CD4-positive, alpha-beta T cell treated with Interleukin-4 for 1 hour (primary cell): ENCODE measurements at regions not wholly inside any gene's neighbourhood (a gene's known extent, or its start where the extent isn't known, plus 50 kb on each side); places are given as distances from the start of the nearest gene placed in this dataset.

Experiments used
- DNase-seq, 2 donors: peaks; one replicate each; pipeline ENCODE4 v3.0.0-alpha.2; 2020 to 2022

DNA sequence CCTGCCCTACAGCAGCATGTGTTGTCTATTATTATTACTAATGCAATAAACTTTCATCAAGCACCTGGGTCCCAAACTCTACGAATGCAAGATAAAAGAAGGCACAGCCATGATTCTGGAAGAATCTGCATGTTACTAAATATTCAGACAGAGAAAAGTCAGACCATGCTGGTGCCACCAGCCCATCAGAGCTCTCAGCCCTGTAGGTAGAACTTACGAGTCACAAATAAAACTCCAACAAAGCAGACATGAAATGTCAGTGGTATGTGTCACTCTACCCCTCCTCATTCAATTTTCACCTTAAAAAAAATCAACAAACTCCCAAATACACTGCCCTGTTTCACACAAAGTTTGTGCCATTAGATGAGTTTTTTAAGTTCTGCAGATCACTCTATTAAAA, 62.4 kb upstream of the TIAM1 start:
- no peak for DNase-seq

DNA sequence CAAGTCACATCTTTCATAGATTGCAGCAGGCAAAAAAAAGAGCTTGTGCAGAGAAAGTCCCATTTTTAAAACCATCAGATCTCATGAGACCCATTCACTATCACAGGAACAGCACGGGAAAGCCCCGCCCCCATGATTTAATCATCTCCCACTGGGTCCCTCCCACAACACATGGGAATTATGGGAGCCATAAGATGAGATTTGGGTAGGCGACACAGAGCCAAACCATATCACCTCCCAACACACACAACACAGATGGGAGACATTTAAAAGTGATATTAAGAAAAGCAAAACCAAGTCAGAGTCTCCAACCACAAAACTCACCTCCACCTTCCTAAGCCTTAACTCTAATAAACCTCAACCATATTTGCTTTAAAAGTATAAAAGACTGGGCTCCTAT, 61.5 kb upstream of the TIAM1 start:
- DNase-seq: no peak

DNA sequence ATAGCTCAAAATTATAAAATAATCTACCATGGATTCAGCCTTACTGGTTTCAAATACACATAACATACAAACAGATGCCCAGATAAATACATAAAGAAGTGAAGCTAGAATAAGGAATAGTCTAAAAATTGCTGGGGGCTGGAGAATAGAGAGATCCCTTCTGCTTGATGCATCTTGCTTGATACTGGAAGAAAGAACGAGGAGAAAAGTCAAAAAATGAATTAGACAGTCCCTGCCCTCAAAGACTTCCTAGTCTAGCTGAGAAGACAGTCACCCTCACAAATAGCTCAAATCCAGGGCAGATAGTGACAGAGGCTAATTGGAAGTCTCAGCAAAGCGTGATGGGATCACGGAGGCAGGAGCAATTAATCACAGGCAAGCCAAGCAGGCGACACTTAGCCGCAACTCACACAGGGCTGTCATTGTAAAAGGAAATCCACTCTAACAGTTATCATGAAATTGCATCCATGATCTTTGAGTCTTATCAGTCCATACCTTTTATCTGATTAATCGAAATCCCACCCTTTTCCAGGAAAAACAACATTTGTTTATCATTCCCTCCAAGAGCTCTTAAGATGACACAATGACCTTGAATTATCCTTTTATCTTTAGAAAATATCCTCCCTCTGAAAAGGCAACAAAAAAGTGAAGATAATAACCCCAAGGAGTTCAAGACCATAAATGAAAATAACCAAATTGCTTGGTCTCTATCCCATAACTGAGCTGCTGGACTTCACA, 59.7 kb upstream of the TIAM1 start:
- DNase-seq: no peak

DNA sequence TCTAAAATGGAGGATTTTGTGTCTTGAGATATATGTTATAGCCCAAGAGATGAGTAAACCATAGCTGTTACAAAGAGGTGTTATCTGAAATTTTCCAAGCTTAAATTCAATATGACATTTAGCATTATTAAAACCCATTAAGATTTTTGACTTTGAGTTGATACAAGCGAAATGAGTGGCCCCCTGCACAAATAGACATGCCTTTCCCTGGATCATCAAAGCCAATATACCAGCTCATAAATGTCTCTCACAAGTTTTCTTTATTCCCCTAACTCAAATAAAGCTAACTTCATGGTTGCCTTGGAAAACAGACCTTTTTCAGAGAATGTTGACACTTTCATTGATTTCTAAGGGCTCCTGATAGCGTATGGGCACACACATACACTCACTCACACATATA, 55.5 kb upstream of the TIAM1 start:
- no peak for DNase-seq

DNA sequence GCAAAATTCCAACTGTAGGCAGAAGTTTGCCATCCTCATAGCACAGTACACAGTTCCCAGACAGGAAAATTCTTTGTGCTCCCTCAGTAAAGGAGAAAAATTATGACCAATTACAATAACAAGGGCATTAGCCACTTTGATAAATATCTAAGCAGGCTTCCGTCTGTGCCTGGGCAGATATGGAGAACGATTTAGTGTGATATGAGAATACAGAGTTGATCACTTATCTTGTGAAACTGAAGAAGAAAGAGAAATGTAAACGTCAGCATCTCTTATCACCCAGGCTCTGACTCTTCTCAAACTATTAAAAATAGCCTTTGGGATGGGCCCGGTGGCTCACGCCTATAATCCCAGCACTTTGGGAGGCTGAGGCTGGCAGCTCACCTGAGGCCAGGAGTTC, 54.5 kb upstream of the TIAM1 start:
- DNase-seq: no peak

DNA sequence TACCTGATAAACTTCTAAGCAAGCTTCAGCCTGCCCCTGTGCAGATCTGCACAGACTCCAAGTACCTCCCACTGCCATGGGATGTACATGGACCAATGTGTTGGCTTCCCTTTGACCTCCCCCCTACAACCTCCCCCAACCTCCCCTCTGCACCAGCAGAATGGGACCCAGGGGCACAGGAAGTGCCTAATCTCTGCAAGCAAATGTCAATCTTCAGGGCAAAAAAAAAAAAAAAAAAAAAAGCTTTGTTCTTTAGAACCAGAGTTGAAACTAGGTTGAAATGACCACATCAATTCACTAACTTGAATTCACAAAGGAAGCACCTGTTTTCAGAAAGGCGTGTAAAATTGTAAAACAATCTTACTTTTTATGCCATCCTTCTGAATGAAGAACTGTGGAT, 53.9 kb upstream of the TIAM1 start:
- DNase-seq: peak in 1 of 2 donors; percentile 49

DNA sequence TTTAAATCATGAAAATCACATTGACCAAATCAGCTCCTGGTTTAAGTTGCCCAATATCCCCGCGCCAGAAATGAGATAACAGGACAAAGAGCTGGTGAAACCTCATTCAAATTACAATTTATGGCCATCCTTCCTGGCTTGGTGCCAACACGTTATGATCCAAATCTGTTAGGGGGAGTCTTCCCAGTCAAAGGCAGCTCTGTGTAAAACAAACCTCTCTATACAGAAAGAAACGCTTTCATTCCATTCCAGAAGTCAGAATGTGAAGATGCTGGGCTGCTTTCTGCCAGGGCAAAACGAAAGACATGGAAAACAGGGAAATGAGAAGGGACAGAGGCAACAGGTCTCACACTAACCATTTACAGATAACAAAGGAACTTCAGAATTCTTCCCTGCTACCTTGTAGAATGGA, 53.5 kb upstream of the TIAM1 start:
- DNase-seq: no peak

DNA sequence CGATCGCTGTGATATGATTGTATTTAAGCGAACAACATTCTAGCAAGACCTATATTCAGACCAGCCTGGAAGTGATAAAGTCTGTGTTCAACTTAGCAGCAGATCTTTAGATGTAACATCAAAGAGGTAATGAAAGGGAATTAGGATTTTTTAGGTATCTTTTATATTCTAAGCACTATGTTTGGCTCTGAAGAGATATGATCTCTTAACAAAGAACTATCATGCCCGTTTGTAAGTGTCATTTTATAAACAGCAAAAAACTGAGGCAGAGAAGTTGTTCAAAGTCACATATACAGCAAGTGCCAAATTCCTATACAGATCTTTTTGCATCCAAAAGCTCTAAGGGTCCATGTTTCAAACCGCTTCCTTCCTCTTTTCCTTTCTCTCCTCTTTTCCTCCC, 53.0 kb upstream of the TIAM1 start:
- no peak for DNase-seq

DNA sequence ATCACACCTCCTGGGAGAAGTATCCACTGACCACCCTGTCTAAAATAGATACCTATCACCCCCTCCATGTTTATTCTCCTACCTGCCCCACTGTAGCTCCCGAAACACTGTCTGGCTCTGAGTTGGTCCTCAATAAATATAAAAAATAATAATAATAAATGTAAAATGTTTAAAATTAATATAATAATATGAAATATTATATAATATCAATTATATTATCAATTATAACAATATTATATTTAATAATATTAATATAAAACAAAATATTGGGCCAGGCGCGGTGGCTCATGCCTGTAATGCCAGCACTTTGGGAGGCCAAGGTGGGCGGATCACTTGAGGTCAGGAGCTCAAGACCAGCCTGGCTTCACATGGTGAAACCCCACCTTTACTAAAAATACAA, 52.3 kb upstream of the TIAM1 start:
- no peak for DNase-seq

DNA sequence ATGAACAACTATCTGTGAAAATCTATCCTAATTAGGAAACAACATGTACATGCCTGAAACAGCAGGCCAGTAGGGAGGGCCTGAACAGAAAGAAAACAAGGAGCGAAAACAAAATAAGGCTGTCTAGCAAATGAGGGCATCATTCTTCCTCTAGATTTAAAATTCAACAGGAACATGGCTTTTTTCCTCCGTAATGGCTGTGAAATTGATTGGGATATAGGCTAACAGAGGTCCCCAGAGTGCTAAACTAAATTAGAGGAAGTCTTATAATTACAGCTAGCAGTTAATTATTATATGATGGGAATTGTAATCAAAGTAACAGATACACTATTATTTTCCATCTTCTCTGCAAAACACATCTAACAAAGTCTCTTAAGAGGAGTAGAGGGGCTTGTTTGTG, 51.7 kb upstream of the TIAM1 start:
- no peak for DNase-seq

DNA sequence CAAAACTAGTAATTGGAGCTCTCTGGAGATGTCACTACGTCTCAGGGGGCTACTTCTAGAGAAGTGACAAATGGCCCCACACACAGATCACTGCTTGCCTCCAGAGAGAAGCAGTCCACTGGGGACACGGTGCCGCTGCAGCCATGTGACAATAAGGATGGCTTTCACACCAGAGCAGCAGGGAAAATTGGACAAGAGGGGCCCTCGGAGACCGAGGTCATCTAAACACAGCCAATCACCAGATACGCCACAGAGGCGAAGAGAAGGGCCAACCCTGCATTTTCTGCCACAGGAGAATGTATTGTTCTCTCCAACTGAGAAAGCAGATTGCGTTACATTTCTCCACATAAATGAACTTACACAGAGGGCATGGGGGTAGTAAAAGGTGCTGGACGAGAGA, 51.2 kb upstream of the TIAM1 start:
- no peak for DNase-seq

DNA sequence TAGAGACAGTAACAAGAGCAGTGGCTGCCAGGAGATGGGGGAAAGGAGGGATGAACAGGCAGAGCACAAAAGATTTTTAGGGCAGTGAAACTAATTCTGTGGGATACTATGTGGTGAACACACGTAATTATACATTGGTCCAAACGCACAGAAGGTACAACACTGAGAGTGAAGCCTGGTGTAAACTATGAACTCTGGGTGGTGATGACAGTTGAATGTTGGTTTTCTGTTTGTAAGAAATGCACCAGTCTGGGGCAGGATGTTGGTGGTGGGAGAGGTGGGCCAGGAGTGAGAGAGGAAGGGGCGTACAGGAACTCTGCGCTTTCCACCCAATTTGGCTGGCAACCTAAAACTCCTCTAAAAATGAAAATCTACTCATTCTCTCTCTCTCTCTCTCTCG, 50.2 kb upstream of the TIAM1 start:
- no peak for DNase-seq
